GM18909 (cell line): ENCODE measurements at regions not wholly inside any gene's neighbourhood (a gene's known extent, or its start where the extent isn't known, plus 50 kb on each side); places are given as distances from the start of the nearest gene placed in this dataset.
A peak's percentile ranks its signal among the peaks of the same experiment; 100 is the strongest.
"Not testable (repeated sequence)": the region's sequence is repeated elsewhere in the genome, so short reads cannot be mapped to it uniquely, and the experiment has no call there.

Source experiments
- ATAC-seq: cut with Tn5 transposase; IDR thresholded peaks from one replicate; pipeline ENCODE4 v1.9.1; 2021; ENCODE audit warnings: mild to moderate bottlenecking; ENCODE audit not compliant: unreplicated experiment, poor library complexity

DNA sequence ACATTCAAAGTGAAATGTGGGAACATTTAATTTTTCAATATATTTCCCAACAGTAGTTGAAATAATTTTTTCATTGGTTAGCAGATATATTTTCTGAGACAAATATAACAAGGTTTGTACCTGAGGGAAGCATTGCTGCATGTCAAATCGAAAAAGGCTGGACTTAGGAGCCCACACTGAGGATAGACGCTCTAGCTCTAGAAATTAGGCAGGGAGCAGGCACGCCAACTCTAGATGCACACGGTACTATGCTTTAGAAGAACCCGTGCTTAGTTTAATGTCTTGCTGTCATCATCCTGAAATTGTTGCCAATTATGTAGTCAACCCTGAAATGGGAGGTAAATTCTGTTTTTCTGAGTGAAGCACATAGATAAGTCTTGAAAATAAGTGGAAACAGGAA, 731.1 kb upstream of the ZNF804A start:
- no peak for ATAC-seq

DNA sequence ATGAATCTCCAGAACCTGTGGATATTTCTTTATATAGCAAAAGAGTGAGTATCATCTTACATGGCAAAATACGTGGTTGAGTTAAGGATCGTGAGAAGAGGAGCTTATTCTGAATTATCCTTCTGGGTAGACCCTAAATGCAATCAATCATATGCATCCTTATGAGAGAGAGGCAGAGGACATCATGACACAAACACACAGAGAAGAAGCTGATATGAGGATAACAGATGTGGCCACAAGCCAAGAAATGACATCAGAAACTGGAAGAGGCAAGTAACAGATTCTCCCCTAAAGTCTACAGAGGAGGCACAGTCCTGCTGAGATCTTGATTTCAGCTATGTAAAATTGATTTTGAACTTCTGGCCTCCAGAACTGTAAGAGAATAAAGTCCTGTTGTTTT, 730.2 kb upstream of the ZNF804A start:
- no peak for ATAC-seq

GRCh38 chr2:183868707-183869106, 729.6 kb upstream of the ZNF804A start:
- peak; percentile 71 for ATAC-seq

GRCh38 chr2:183872131-183872530, 726.2 kb upstream of the ZNF804A start:
- ATAC-seq, result no peak

GRCh38 chr2:183881978-183882377, 716.4 kb upstream of the ZNF804A start:
- no peak for ATAC-seq

GRCh38 chr2:183892315-183892941, 705.9 kb upstream of the ZNF804A start:
- no peak for ATAC-seq

DNA sequence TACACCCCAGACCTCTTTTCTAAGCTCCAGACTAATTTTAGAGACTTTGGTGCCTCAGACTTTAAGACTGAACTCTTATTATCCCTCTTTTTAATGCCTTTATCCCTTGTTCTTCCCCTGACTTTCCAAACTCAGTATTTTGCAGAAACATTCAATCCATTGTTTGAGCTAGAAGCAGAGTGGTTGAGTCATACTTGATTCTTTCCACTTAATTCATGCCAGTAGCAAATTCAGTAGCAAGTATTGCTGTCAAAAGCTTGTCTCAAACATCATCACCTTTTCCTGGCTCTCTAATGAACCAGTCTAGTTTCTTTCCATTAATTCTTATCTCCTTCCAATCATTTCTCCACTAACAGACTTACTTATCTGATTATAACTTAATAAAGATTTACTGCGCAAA, 699.7 kb upstream of the ZNF804A start:
- ATAC-seq, result no peak

- no peak for ATAC-seq
Measured at GRCh38 chr2:183901931-183902330, 696.4 kb upstream of the ZNF804A start.

GRCh38 chr2:183903026-183903425, 695.3 kb upstream of the ZNF804A start:
- no peak for ATAC-seq

DNA sequence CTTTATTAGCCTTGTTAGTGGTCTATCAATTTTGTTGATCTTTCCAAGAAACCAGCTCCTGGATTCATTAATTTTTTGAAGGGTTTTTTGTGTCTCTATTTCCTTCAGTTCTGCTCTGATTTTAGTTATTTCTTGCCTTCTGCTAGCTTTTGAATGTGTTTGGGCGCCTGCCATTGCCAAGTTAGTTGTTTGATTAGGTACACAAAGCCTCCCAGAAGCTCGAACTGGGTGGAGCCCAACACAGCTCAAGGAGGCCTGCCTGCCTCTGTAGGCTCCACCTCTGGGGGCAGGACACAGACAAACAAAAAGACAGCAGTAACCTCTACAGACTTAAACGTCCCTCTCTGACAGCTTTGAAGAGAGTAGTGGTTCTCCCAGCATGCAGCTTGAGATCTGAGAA, 682.3 kb upstream of the ZNF804A start:
- not testable (repeated sequence) for ATAC-seq

- no peak for ATAC-seq
Measured at GRCh38 chr2:183919167-183919566, 679.2 kb upstream of the ZNF804A start.

DNA sequence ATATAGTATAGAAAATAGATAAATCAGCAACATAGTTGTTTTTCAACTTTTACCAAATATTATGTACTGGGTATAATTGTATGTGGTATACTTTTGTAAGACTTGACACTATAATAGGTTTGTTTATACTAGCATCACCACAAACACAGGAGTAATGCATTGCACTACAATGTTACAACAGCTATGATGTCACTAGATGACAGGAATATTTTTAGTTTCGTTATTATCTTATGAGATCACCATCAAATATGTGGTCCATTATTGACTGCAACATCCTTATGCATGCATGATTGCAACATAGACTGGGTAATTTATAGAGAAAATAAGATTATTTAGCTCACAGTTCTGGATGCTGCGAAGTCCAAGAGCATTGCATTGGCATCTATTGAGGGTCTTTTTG, 678.4 kb upstream of the ZNF804A start:
- no peak for ATAC-seq

GRCh38 chr2:183925281-183925680, 673.0 kb upstream of the ZNF804A start:
- no peak for ATAC-seq

DNA sequence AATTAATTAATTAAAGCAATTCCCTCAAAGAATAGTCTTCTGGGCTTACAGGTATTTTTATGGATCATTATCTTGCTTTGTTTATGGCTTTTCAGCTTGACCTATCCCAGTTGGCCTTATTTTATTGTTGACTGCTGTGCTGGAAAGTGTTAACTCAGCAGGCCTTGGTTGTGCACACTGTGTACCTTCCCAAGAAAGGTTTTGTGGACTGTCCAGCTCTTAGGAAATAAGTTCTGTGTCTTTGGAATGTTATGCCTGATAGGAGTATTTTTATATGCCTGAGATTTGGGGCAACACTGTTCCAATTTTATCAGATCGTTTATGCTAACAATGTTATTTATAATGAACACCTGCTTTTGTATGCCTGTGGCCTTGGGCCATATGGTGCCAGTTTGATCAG, 671.9 kb upstream of the ZNF804A start:
- no peak for ATAC-seq

DNA sequence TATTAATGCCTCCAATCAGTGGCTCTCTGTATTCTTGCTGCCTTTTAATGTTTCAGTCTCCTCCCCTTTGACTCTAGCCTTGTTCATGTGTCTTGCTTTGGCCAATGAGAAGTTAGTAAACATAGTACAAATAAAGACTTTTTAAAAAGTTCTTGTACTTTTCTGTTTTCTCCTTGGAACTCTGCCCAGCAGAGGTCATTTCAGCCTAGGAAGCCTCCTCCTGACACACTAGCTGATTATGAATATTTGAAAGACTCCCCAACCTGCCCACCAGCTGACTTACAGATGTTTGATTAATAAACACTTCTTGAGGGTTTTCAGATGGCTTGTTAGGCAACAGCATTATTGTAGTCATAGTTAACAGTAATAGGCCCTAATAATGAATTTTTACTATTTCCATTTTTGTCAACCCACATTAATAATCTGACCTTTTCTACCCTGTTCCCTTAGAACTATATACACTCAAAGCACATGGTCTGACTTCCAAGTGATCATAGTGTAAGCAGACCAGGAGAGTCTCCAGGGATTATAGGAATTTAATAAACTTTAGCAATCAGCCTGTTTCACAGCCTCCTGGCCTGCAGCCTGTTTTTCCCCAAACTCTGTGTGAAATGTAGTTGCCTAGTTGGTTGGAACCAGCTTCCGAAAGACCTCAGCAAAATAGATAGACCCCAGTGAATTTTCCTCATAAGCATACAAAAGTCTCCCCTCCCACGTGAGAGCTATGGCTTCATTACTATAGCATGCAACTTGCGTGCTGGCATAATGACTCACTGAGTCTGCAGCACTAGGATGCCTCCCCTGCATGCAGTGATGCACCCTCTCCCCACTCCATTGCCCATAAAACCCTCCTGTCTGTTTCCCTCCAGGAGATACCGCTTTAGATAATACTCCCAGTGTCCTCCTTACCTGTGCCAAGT, 670.7 kb upstream of the ZNF804A start:
- no peak for ATAC-seq

- no peak for ATAC-seq
Measured at GRCh38 chr2:183935005-183935404, 663.3 kb upstream of the ZNF804A start.

GRCh38 chr2:183937220-183937619, 661.1 kb upstream of the ZNF804A start:
- no peak for ATAC-seq

DNA sequence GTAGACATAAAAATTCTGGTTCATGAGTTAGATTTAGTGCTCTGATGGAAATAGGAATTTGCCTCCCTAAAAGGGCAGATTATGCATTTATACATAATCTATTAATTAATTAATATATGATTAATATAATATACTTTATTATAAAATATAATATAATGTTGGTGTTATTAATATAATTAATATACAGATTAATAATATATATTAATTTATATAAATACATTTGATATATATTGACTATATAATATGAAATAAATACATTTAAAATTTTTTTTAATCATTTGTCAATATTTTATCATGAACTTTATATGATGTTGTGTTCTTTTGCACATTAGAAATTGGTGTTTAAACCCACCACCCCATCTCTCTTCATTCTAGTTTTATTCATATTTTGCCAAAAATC, 652.1 kb upstream of the ZNF804A start:
- no peak for ATAC-seq

DNA sequence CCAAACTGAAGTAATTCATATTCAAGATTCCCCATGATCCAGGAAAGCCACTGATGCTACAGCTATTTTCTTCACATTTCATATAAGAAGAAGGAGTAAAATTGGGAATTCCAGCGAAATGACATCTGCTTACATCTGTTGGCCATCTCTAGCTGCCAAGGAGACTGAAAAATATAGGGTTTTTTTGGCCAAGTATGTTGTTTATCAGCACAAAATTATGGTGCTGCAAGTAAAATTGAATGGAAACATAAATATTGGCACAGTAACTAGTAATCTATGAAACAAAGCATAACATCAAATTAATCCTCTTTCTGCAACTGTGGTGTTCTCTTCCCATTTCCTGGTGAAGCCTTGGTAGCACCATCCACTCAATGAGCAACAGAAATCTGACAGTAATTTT, 649.5 kb upstream of the ZNF804A start:
- no peak for ATAC-seq

DNA sequence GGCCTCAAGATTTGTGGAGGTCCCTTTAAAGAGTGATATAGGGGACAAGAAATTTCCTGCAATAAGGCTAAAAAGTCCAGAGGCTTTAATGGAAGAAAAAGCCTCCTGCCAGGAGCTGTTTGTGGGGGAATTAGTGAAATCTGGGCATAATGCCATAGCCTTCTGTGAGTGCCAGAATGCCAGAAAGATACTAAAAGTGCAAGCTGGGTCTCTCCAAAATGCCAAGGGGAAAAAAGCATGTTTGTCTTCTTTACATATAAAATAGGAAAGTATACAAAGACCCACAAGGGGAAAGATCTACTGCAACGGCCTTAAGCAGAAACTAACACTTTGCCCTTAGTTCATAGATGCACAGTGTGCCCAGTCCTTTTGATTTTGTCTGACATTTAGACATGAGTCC, 647.7 kb upstream of the ZNF804A start:
- no peak for ATAC-seq

DNA sequence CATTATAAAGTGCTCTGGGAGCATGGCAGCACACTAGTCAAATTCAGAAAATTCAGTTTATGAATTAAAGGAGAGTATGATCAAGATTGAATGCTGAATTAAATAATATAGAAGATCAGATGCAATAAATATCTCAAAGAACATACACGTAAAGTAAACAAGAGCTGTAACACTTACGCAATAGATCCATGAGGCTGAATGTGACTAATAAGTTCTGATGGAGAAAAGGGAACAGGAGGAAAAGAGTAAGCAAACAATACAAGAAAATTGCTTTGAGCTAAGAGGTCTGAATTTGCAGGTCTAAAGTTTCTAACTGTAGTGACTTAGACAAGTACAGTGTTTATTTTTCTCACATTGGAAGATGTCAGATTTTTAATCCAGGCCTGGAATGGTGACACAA, 646.7 kb upstream of the ZNF804A start:
- ATAC-seq, result no peak

DNA sequence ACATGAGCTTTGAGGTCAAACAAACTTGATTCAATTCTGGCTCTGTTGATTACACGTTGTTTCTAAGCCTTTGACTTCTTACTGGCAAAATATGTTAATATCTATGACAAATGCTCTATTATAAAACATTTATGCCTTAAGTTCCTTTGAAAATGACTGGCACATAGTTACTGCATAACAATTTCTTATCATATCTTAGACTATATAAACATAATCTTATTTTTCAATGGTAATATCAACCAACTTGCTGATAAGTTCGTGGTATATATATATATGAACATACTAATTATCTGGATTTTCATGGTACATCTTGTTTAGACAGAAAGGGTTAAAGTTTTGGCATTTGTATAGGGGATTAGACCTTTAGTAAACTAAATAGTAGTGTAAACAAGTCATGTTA, 645.6 kb upstream of the ZNF804A start:
- ATAC-seq, result no peak
